ENCODE measurements at regions not wholly inside any gene's neighbourhood (a gene's known extent, or its start where the extent isn't known, plus 50 kb on each side); places are given as distances from the start of the nearest gene placed in this dataset.

- CTCF ChIA-PET, result no interaction called here
- H3K27me3 Mint-ChIP-seq, result no peaks in the 10 kb centered on the region
- ATAC-seq, result no peak
- H3K36me3 Mint-ChIP-seq, result no peaks in the 10 kb centered on the region
- H3K4me1 Mint-ChIP-seq, result no peaks in the 10 kb centered on the region
- DNase-seq, result no peak
- H3K27ac Mint-ChIP-seq, result no peak overlapping the region
- H3K4me3 Mint-ChIP-seq, result no peak overlapping the region
- no peaks in the 10 kb centered on the region for H3K9me3 Mint-ChIP-seq (ENCODE audit: low read depth)
Measured at GRCh38 chr2:122205641-122206040, 450.2 kb downstream of the TSN start.

GRCh38 chr2:122206101-122206500 lies 450.6 kb downstream of the TSN start:
- CTCF ChIA-PET, result no interaction called here
- Mint-ChIP-seq H3K4me1 (no peaks in the 10 kb centered on the region), H3K9me3 (ENCODE audit: low read depth) (no peaks in the 10 kb centered on the region), H3K27me3 (no peaks in the 10 kb centered on the region), H3K4me3 (no peak overlapping the region), H3K36me3 (no peaks in the 10 kb centered on the region), H3K27ac (no peak overlapping the region)
- DNase-seq, result no peak
- no peak for ATAC-seq

- H3K4me1 Mint-ChIP-seq, result no peaks in the 10 kb centered on the region
- H3K9me3 Mint-ChIP-seq (ENCODE audit: low read depth), result no peaks in the 10 kb centered on the region
- H3K27me3 Mint-ChIP-seq, result no peaks in the 10 kb centered on the region
- CTCF ChIA-PET, result no interaction called here
- no peak for DNase-seq
- no peak overlapping the region for H3K4me3 Mint-ChIP-seq
- no peak overlapping the region for H3K27ac Mint-ChIP-seq
- no peaks in the 10 kb centered on the region for H3K36me3 Mint-ChIP-seq
- ATAC-seq, result no peak
Measured at GRCh38 chr2:122209377-122209776, 453.9 kb downstream of the TSN start.

GRCh38 chr2:122210065-122210464 lies 454.6 kb downstream of the TSN start:
- CTCF ChIA-PET, result no interaction called here
- no peaks in the 10 kb centered on the region for H3K36me3 Mint-ChIP-seq
- ATAC-seq (no peak), DNase-seq (no peak)
- no peaks in the 10 kb centered on the region for H3K27me3 Mint-ChIP-seq
- no peaks in the 10 kb centered on the region for H3K9me3 Mint-ChIP-seq (ENCODE audit: low read depth)
- no peak overlapping the region for H3K4me3 Mint-ChIP-seq
- no peaks in the 10 kb centered on the region for H3K4me1 Mint-ChIP-seq
- H3K27ac Mint-ChIP-seq, result no peak overlapping the region

GRCh38 chr2:122210898-122211856 lies 455.7 kb downstream of the TSN start:
- CTCF ChIA-PET, result no interaction called here
- no peaks in the 10 kb centered on the region for H3K9me3 Mint-ChIP-seq (ENCODE audit: low read depth)
- DNase-seq (no peak), ATAC-seq (no peak)
- no peaks in the 10 kb centered on the region for H3K36me3 Mint-ChIP-seq
- H3K27me3 Mint-ChIP-seq, result no peaks in the 10 kb centered on the region
- H3K4me1 Mint-ChIP-seq, result no peaks in the 10 kb centered on the region
- no peak overlapping the region for H3K4me3 Mint-ChIP-seq
- H3K27ac Mint-ChIP-seq, result no peak overlapping the region

- Mint-ChIP-seq H3K27ac (no peak overlapping the region), H3K36me3 (no peaks in the 10 kb centered on the region), H3K4me3 (no peak overlapping the region), H3K4me1 (no peaks in the 10 kb centered on the region), H3K27me3 (no peaks in the 10 kb centered on the region), H3K9me3 (ENCODE audit: low read depth) (no peaks in the 10 kb centered on the region)
- CTCF ChIA-PET, result no interaction called here
- no peak for ATAC-seq
- DNase-seq, result no peak
Measured at GRCh38 chr2:122213312-122213711, 457.9 kb downstream of the TSN start.

- Mint-ChIP-seq H3K27ac (no peak overlapping the region), H3K9me3 (ENCODE audit: low read depth) (no peaks in the 10 kb centered on the region), H3K4me1 (no peaks in the 10 kb centered on the region), H3K27me3 (no peaks in the 10 kb centered on the region), H3K36me3 (no peaks in the 10 kb centered on the region), H3K4me3 (no peak overlapping the region)
- CTCF ChIA-PET, result no interaction called here
- ATAC-seq (no peak), DNase-seq (no peak)
Measured at GRCh38 chr2:122216071-122216470, 460.6 kb downstream of the TSN start.

GRCh38 chr2:122216901-122217300 lies 461.4 kb downstream of the TSN start:
- ATAC-seq, result no peak
- H3K27ac Mint-ChIP-seq, result no peak overlapping the region
- DNase-seq, result no peak
- no peaks in the 10 kb centered on the region for H3K27me3 Mint-ChIP-seq
- no peaks in the 10 kb centered on the region for H3K9me3 Mint-ChIP-seq (ENCODE audit: low read depth)
- no peak overlapping the region for H3K4me3 Mint-ChIP-seq
- CTCF ChIA-PET, result no interaction called here
- no peaks in the 10 kb centered on the region for H3K4me1 Mint-ChIP-seq
- no peaks in the 10 kb centered on the region for H3K36me3 Mint-ChIP-seq

- no peak overlapping the region for H3K4me3 Mint-ChIP-seq
- CTCF ChIA-PET, result no interaction called here
- H3K4me1 Mint-ChIP-seq, result no peaks in the 10 kb centered on the region
- H3K27ac Mint-ChIP-seq, result no peak overlapping the region
- no peaks in the 10 kb centered on the region for H3K27me3 Mint-ChIP-seq
- H3K9me3 Mint-ChIP-seq (ENCODE audit: low read depth), result no peaks in the 10 kb centered on the region
- DNase-seq (no peak), ATAC-seq (no peak)
- no peaks in the 10 kb centered on the region for H3K36me3 Mint-ChIP-seq
Measured at GRCh38 chr2:122218596-122218995, 463.1 kb downstream of the TSN start.

- H3K27ac Mint-ChIP-seq, result no peak overlapping the region
- no peak for DNase-seq
- no peaks in the 10 kb centered on the region for H3K4me1 Mint-ChIP-seq
- no peaks in the 10 kb centered on the region for H3K36me3 Mint-ChIP-seq
- ATAC-seq, result no peak
- CTCF ChIA-PET, result no interaction called here
- H3K4me3 Mint-ChIP-seq, result no peak overlapping the region
- no peaks in the 10 kb centered on the region for H3K27me3 Mint-ChIP-seq
- no peaks in the 10 kb centered on the region for H3K9me3 Mint-ChIP-seq (ENCODE audit: low read depth)
Measured at GRCh38 chr2:122219504-122219903, 464.1 kb downstream of the TSN start.

- Mint-ChIP-seq H3K27ac (no peak overlapping the region), H3K4me1 (no peaks in the 10 kb centered on the region), H3K4me3 (no peak overlapping the region), H3K27me3 (no peaks in the 10 kb centered on the region), H3K36me3 (no peaks in the 10 kb centered on the region), H3K9me3 (ENCODE audit: low read depth) (no peaks in the 10 kb centered on the region)
- CTCF ChIA-PET, result no interaction called here
- ATAC-seq (no peak), DNase-seq (no peak)
Measured at GRCh38 chr2:122221665-122222064, 466.2 kb downstream of the TSN start.

GRCh38 chr2:122231296-122231695 lies 475.8 kb downstream of the TSN start:
- no peaks in the 10 kb centered on the region for H3K9me3 Mint-ChIP-seq (ENCODE audit: low read depth)
- H3K27ac Mint-ChIP-seq, result no peak overlapping the region
- H3K36me3 Mint-ChIP-seq, result no peaks in the 10 kb centered on the region
- H3K4me3 Mint-ChIP-seq, result no peak overlapping the region
- no peaks in the 10 kb centered on the region for H3K4me1 Mint-ChIP-seq
- no peak for DNase-seq
- H3K27me3 Mint-ChIP-seq, result no peaks in the 10 kb centered on the region
- ATAC-seq, result no peak
- CTCF ChIA-PET, result no interaction called here

GRCh38 chr2:122233372-122233771 lies 477.9 kb downstream of the TSN start:
- no peaks in the 10 kb centered on the region for H3K9me3 Mint-ChIP-seq (ENCODE audit: low read depth)
- DNase-seq (no peak), ATAC-seq (no peak)
- CTCF ChIA-PET, result no interaction called here
- H3K36me3 Mint-ChIP-seq, result no peaks in the 10 kb centered on the region
- H3K27ac Mint-ChIP-seq, result no peak overlapping the region
- H3K4me1 Mint-ChIP-seq, result no peaks in the 10 kb centered on the region
- no peaks in the 10 kb centered on the region for H3K27me3 Mint-ChIP-seq
- no peak overlapping the region for H3K4me3 Mint-ChIP-seq

- ATAC-seq (no peak), DNase-seq (no peak)
- Mint-ChIP-seq H3K4me3 (no peak overlapping the region), H3K27me3 (no peaks in the 10 kb centered on the region), H3K36me3 (no peaks in the 10 kb centered on the region), H3K27ac (no peak overlapping the region), H3K4me1 (no peaks in the 10 kb centered on the region), H3K9me3 (ENCODE audit: low read depth) (no peaks in the 10 kb centered on the region)
- CTCF ChIA-PET, result no interaction called here
Measured at GRCh38 chr2:122236152-122236874, 480.9 kb downstream of the TSN start.
